Activated CD8-positive, alpha-beta memory T cell treated with anti-CD3 and anti-CD28 coated beads for 4 hours (primary cell): ENCODE measurements at regions not wholly inside any gene's neighbourhood (a gene's known extent, or its start where the extent isn't known, plus 50 kb on each side); places are given as distances from the start of the nearest gene placed in this dataset.
"Not testable (repeated sequence)": the region's sequence is repeated elsewhere in the genome, so short reads cannot be mapped to it uniquely, and the experiment has no call there.

ENCODE experiments used
- DNase-seq, 2 donors: peaks; one replicate each; pipeline ENCODE4 v3.0.0-alpha.2; 2020; ENCODE audit warnings: low read depth in 2 of 2

- no peak for DNase-seq
Measured at GRCh38 chr20:40930561-40930960, 98.1 kb upstream of the TOP1 start.

GRCh38 chr20:40931410-40932044 is 97.1 kb upstream of the TOP1 start:
- DNase-seq, result no peak

GRCh38 chr20:40932436-40932835 is 96.2 kb upstream of the TOP1 start:
- DNase-seq, result no peak

GRCh38 chr20:40933758-40934157 is 94.9 kb upstream of the TOP1 start:
- DNase-seq, result no peak

GRCh38 chr20:40938020-40938419 is 90.6 kb upstream of the TOP1 start:
- DNase-seq, result no peak

GRCh38 chr20:40939667-40940066 is 89.0 kb upstream of the TOP1 start:
- no peak for DNase-seq

- DNase-seq, result no peak
Measured at GRCh38 chr20:40941133-40941610, 87.5 kb upstream of the TOP1 start.

- no peak for DNase-seq
Measured at GRCh38 chr20:40942006-40942405, 86.6 kb upstream of the TOP1 start.

GRCh38 chr20:40942775-40943174 is 85.8 kb upstream of the TOP1 start:
- no peak for DNase-seq

GRCh38 chr20:40943591-40943990 is 85.0 kb upstream of the TOP1 start:
- no peak for DNase-seq

GRCh38 chr20:40945189-40945588 is 83.4 kb upstream of the TOP1 start:
- no peak for DNase-seq

GRCh38 chr20:40945754-40946450 is 82.7 kb upstream of the TOP1 start:
- no peak for DNase-seq

GRCh38 chr20:40946451-40946850 is 82.2 kb upstream of the TOP1 start:
- no peak for DNase-seq

GRCh38 chr20:40948465-40949267 is 80.0 kb upstream of the TOP1 start:
- DNase-seq, result no peak

- no peak for DNase-seq
Measured at GRCh38 chr20:40949346-40949745, 79.3 kb upstream of the TOP1 start.

- DNase-seq, result no peak
Measured at GRCh38 chr20:40952136-40952535, 76.5 kb upstream of the TOP1 start.

GRCh38 chr20:40953416-40953815 is 75.2 kb upstream of the TOP1 start:
- no peak for DNase-seq

GRCh38 chr20:40953856-40954255 is 74.8 kb upstream of the TOP1 start:
- DNase-seq, result no peak

GRCh38 chr20:40954521-40955165 is 74.0 kb upstream of the TOP1 start:
- no peak for DNase-seq

GRCh38 chr20:40955326-40955725 is 73.3 kb upstream of the TOP1 start:
- DNase-seq, result no peak

- not testable (repeated sequence) for DNase-seq
Measured at GRCh38 chr20:40955826-40956225, 72.8 kb upstream of the TOP1 start.
